ENCODE measurements at regions not wholly inside any gene's neighbourhood (a gene's known extent, or its start where the extent isn't known, plus 50 kb on each side); places are given as distances from the start of the nearest gene placed in this dataset.

DNA sequence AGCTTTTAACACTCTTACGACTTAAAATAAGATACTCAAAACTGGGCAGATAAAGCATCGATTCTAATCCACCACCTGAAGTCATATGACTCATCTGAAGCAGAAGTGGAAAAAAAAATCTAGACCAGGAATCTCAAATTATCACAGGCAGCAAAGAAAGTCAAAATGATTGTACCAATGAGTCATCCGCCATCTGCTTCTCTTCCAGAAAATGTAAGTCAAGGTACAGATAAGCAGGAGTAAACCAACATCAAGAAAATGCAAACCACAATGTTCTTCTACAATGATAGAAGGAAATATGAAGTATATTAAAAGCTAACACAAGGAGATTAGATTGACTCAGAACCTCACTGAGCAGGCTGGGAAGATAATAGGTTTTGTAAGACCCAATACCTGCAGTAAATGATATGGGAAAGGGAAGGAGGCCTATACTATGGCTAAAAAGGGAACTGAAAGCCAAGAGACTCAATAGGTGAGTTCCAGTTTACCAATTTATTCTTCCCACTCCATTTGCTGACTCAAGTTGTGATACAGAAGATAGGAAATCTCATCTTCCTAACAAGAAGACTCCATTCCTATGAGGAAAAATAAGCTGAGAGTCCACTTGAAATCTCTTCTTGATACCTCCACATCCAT, 88.4 kb upstream of the TET2 start:
- TF ChIP-seq TAF1 (IDR thresholded peaks at IDR 0.05; ENCODE audit: low read depth) (no peak), YY1 (IDR thresholded peaks at IDR 0.05; ENCODE audit: low read depth) (no peak), CREB1 (IDR thresholded peaks at IDR 0.05; ENCODE audit: low read depth) (no peak)

DNA sequence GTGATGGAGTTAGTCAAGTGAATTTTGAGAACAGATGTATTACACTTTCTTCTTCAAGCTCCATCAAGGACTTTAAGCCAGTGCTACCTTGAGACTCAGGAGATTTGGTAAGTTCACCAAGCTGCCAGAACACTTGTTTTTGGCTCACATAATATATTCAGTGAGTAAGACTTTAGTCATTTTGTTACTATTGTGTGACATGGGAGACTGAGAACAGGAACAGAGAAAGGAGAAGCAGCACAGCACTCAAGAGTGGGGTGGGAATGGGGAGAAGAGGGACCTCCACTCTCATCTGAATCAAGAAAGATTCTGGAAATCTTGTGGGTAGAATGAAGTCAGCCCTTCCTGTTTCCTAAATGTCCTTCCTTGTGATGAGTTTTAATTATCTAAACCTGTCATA, 87.3 kb upstream of the TET2 start:
- TF ChIP-seq EGR1 (IDR thresholded peaks at IDR 0.05) (no peak), CREB1 (IDR thresholded peaks at IDR 0.05; ENCODE audit: low read depth) (no peak), YY1 (IDR thresholded peaks at IDR 0.05; ENCODE audit: low read depth) (no peak), RAD21 (IDR thresholded peaks at IDR 0.05; ENCODE audit: low read depth) (no peak), EP300 (IDR thresholded peaks at IDR 0.05; ENCODE audit: borderline replicate concordance) (no peak)
- TF ChIP-seq, protein P1, sequence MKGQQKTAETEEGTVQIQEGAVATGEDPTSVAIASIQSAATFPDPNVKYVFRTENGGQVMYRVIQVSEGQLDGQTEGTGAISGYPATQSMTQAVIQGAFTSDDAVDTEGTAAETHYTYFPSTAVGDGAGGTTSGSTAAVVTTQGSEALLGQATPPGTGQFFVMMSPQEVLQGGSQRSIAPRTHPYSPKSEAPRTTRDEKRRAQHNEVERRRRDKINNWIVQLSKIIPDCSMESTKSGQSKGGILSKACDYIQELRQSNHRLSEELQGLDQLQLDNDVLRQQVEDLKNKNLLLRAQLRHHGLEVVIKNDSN (IDR thresholded peaks at IDR 0.05), result no peak
- TF ChIP-seq, protein P2, sequence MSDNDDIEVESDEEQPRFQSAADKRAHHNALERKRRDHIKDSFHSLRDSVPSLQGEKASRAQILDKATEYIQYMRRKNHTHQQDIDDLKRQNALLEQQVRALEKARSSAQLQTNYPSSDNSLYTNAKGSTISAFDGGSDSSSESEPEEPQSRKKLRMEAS (IDR thresholded peaks at IDR 0.05), result no peak

DNA sequence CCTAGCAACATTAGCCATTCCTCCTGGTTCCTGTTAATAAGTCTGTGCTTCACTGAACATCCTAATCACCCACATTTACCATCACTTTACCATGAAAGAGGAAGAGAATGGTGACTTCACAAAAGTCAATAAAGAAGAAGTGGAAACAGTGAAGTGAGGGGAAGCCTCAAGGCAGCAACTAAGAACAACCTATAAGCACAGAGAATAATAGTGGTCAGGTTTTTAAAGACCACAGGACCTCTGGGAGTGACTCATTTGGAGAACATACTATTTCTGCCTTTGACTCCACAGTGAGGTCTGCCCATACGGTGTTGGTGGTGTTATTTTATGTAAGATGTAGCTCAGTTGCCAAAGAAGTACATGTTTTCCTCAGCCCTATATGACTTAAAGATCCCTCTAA, 86.0 kb upstream of the TET2 start:
- TF ChIP-seq CEBPB (IDR thresholded peaks at IDR 0.05) (no peak), ZBTB7A (IDR thresholded peaks at IDR 0.05; ENCODE audit: low read depth) (no peak), CREB1 (IDR thresholded peaks at IDR 0.05; ENCODE audit: low read depth) (no peak), RAD21 (IDR thresholded peaks at IDR 0.05; ENCODE audit: low read depth) (no peak), TAF1 (IDR thresholded peaks at IDR 0.05; ENCODE audit: low read depth) (no peak), EGR1 (IDR thresholded peaks at IDR 0.05) (no peak), TCF12 (IDR thresholded peaks at IDR 0.05; ENCODE audit: low read depth) (no peak), FOXM1 (IDR thresholded peaks at IDR 0.05; ENCODE audit: borderline replicate concordance, low read depth) (no peak), TEAD4 (IDR thresholded peaks at IDR 0.05) (no peak), YY1 (IDR thresholded peaks at IDR 0.05; ENCODE audit: low read depth) (no peak), EP300 (IDR thresholded peaks at IDR 0.05; ENCODE audit: borderline replicate concordance) (no peak)
- TF ChIP-seq, protein P3, sequence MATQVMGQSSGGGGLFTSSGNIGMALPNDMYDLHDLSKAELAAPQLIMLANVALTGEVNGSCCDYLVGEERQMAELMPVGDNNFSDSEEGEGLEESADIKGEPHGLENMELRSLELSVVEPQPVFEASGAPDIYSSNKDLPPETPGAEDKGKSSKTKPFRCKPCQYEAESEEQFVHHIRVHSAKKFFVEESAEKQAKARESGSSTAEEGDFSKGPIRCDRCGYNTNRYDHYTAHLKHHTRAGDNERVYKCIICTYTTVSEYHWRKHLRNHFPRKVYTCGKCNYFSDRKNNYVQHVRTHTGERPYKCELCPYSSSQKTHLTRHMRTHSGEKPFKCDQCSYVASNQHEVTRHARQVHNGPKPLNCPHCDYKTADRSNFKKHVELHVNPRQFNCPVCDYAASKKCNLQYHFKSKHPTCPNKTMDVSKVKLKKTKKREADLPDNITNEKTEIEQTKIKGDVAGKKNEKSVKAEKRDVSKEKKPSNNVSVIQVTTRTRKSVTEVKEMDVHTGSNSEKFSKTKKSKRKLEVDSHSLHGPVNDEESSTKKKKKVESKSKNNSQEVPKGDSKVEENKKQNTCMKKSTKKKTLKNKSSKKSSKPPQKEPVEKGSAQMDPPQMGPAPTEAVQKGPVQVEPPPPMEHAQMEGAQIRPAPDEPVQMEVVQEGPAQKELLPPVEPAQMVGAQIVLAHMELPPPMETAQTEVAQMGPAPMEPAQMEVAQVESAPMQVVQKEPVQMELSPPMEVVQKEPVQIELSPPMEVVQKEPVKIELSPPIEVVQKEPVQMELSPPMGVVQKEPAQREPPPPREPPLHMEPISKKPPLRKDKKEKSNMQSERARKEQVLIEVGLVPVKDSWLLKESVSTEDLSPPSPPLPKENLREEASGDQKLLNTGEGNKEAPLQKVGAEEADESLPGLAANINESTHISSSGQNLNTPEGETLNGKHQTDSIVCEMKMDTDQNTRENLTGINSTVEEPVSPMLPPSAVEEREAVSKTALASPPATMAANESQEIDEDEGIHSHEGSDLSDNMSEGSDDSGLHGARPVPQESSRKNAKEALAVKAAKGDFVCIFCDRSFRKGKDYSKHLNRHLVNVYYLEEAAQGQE (IDR thresholded peaks at IDR 0.05; ENCODE audit: low read depth), result no peak
- TF ChIP-seq, protein P2 (IDR thresholded peaks at IDR 0.05), result no peak
- TF ChIP-seq, protein P1 (IDR thresholded peaks at IDR 0.05), result no peak

DNA sequence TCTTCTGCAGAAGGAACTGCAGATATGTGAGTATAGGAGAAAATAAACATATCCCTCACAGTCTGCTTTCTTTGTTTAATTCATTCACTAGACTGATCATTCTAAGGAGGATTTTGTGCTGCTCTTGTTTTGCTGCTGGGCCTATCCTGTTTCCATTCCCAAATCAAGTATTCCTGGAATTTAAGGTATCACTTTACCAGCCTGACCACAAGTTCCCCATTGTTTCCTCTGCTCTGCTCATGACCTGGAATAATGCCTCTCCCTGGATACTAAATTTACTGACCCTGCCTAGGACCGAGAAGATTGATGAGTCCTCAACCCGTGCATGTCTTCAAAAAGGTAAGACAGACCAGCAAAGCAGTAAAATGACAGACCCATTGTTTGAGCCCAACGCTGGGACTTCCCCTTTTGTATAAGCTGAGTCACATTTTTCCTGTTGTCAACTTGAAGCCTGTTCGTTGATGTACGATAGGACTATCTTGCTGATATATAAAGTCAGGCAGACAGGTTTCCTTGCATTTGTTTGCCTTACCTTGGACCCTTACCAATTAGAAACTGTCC, 85.5 kb upstream of the TET2 start:
- TF ChIP-seq YY1 (IDR thresholded peaks at IDR 0.05; ENCODE audit: low read depth), result peak; percentile 50; the same call in 1 of the 2 replicates
- TF ChIP-seq EGR1 (IDR thresholded peaks at IDR 0.05), result no peak
- no peak; the same call in 1 of the 2 replicates for TF ChIP-seq CEBPB (IDR thresholded peaks at IDR 0.05)
- no peak for TF ChIP-seq RAD21 (IDR thresholded peaks at IDR 0.05; ENCODE audit: low read depth)
- TF ChIP-seq, protein P1 (IDR thresholded peaks at IDR 0.05), result no peak; the same call in 1 of the 2 replicates
- TF ChIP-seq TEAD4 (IDR thresholded peaks at IDR 0.05), result peak; percentile 99
- TF ChIP-seq, protein P2 (IDR thresholded peaks at IDR 0.05), result peak; percentile 49; the same call in 1 of the 2 replicates
- TF ChIP-seq ZBTB7A (IDR thresholded peaks at IDR 0.05; ENCODE audit: low read depth), result no peak
- TF ChIP-seq CREB1 (IDR thresholded peaks at IDR 0.05; ENCODE audit: low read depth), result no peak
- peak; percentile 85 for TF ChIP-seq EP300 (IDR thresholded peaks at IDR 0.05; ENCODE audit: borderline replicate concordance)
- TF ChIP-seq FOXM1 (IDR thresholded peaks at IDR 0.05; ENCODE audit: borderline replicate concordance, low read depth), result peak; percentile 74; the same call in 1 of the 2 replicates
- TF ChIP-seq, protein P3 (IDR thresholded peaks at IDR 0.05; ENCODE audit: low read depth), result no peak
- TF ChIP-seq TAF1 (IDR thresholded peaks at IDR 0.05; ENCODE audit: low read depth), result no peak
- TF ChIP-seq TCF12 (IDR thresholded peaks at IDR 0.05; ENCODE audit: low read depth), result peak; percentile 83
- peak; percentile 52; the same call in 1 of the 2 replicates for TF ChIP-seq NFIC (IDR thresholded peaks at IDR 0.05)

DNA sequence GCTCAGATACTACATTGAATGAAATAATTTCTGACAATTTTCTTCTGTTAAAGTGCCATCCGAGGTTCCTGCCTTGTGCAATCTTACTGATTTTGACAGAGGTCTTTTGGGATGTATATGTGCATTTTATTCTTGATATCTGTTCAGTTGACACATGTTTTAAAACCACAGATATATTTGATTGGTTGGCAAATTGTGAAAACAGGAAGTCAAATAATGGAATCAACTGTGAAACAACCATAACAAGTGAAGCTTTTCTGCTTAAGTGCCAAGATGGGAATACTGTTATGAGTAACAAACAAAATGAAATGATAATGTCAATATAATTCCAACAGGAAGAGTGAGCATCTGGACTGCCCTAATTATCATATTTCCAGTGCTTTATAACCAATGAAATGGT, 84.9 kb upstream of the TET2 start:
- TF ChIP-seq EP300 (IDR thresholded peaks at IDR 0.05; ENCODE audit: borderline replicate concordance), result no peak
- TF ChIP-seq TCF12 (IDR thresholded peaks at IDR 0.05; ENCODE audit: low read depth), result no peak
- TF ChIP-seq, protein P2 (IDR thresholded peaks at IDR 0.05), result no peak
- no peak for TF ChIP-seq YY1 (IDR thresholded peaks at IDR 0.05; ENCODE audit: low read depth)
- TF ChIP-seq EGR1 (IDR thresholded peaks at IDR 0.05), result no peak
- TF ChIP-seq RAD21 (IDR thresholded peaks at IDR 0.05; ENCODE audit: low read depth), result no peak
- TF ChIP-seq, protein P1 (IDR thresholded peaks at IDR 0.05), result no peak
- no peak for TF ChIP-seq TEAD4 (IDR thresholded peaks at IDR 0.05)
- TF ChIP-seq ZBTB7A (IDR thresholded peaks at IDR 0.05; ENCODE audit: low read depth), result no peak
- TF ChIP-seq CREB1 (IDR thresholded peaks at IDR 0.05; ENCODE audit: low read depth), result no peak

All from Ishikawa (cell line).